ENCODE measurements at regions not wholly inside any gene's neighbourhood (a gene's known extent, or its start where the extent isn't known, plus 50 kb on each side); places are given as distances from the start of the nearest gene placed in this dataset.

GRCh38 chr3:170723241-170723640 is 137.4 kb upstream of the SLC7A14 start:
- TF ChIP-seq CTCF (tag by site-specific recombination; IDR thresholded peaks at IDR 0.05) (no peak), ZNF169 (tag by site-specific recombination; IDR thresholded peaks at IDR 0.05) (no peak), BCL11A (tag by site-specific recombination; IDR thresholded peaks at IDR 0.05; ENCODE audit: low read depth) (no peak), ZNF292 (tag by site-specific recombination; IDR thresholded peaks at IDR 0.05; ENCODE audit: borderline replicate concordance, low read depth) (no peak), ZNF707 (tag by site-specific recombination; IDR thresholded peaks at IDR 0.05) (no peak)

Measured in HEK293 (cell line).